ENCODE measurements at regions not wholly inside any gene's neighbourhood (a gene's known extent, or its start where the extent isn't known, plus 50 kb on each side); places are given as distances from the start of the nearest gene placed in this dataset.

GRCh38 chr10:124180044-124180745, 86.8 kb upstream of the CHST15 start:
- Histone ChIP-seq H3K4me3 (no peak overlapping the region), H3K27me3 (no peaks in the 10 kb centered on the region), H3K4me1 (no peaks in the 10 kb centered on the region), H3K27ac (no peak overlapping the region), H3K9me3 (no peaks in the 10 kb centered on the region), H3K36me3 (no peaks in the 10 kb centered on the region)
- ATAC-seq, result no peak
- WGBS, 2 donors (ENCODE audit: low coverage in 1 of 2), result 33 to 62% methylated on average over 1 to 7 of the region's 8 CpGs
- TF ChIP-seq CTCF (IDR thresholded peaks at IDR 0.05), result no peak
- TF ChIP-seq EP300 (IDR thresholded peaks at IDR 0.05), result no peak
- no peak for TF ChIP-seq POLR2AphosphoS5 (IDR thresholded peaks at IDR 0.05)
- no peak for TF ChIP-seq POLR2A (IDR thresholded peaks at IDR 0.05)

- Histone ChIP-seq H3K27me3 (no peaks in the 10 kb centered on the region), H3K4me3 (no peak overlapping the region), H3K9me3 (no peaks in the 10 kb centered on the region), H3K27ac (no peak overlapping the region), H3K36me3 (no peaks in the 10 kb centered on the region), H3K4me1 (no peaks in the 10 kb centered on the region)
- WGBS, 2 donors (ENCODE audit: low coverage in 1 of 2), result 100% methylated on average over 1 to 3 of the region's 3 CpGs
- TF ChIP-seq POLR2AphosphoS5 (IDR thresholded peaks at IDR 0.05), result no peak
- TF ChIP-seq POLR2A (IDR thresholded peaks at IDR 0.05), result no peak
- TF ChIP-seq EP300 (IDR thresholded peaks at IDR 0.05), result no peak
- TF ChIP-seq CTCF (IDR thresholded peaks at IDR 0.05), result no peak
- ATAC-seq, result no peak
Observed at GRCh38 chr10:124179308-124180043, 86.1 kb upstream of the CHST15 start.

GRCh38 chr10:124177180-124177518, 83.8 kb upstream of the CHST15 start:
- Histone ChIP-seq H3K9me3 (no peaks in the 10 kb centered on the region), H3K4me1 (no peaks in the 10 kb centered on the region), H3K27ac (no peak overlapping the region), H3K36me3 (no peaks in the 10 kb centered on the region), H3K4me3 (no peak overlapping the region), H3K27me3 (no peaks in the 10 kb centered on the region)
- no peak for ATAC-seq
- TF ChIP-seq POLR2AphosphoS5 (IDR thresholded peaks at IDR 0.05) (no peak), POLR2A (IDR thresholded peaks at IDR 0.05) (no peak), CTCF (IDR thresholded peaks at IDR 0.05) (no peak), EP300 (IDR thresholded peaks at IDR 0.05) (no peak)
- 67 to 90% methylated on average over 2 to 5 of the region's 5 CpGs for WGBS, 2 donors (ENCODE audit: low coverage in 1 of 2)

- Histone ChIP-seq H3K4me3 (no peak overlapping the region), H3K27me3 (no peaks in the 10 kb centered on the region), H3K4me1 (no peaks in the 10 kb centered on the region), H3K27ac (no peak overlapping the region), H3K36me3 (no peaks in the 10 kb centered on the region), H3K9me3 (no peaks in the 10 kb centered on the region)
- no peak for ATAC-seq
- WGBS, 2 donors (ENCODE audit: low coverage in 1 of 2), result 68 to 93% methylated on average over 3 to 8 of the region's 15 CpGs
- TF ChIP-seq POLR2AphosphoS5 (IDR thresholded peaks at IDR 0.05), result no peak
- TF ChIP-seq EP300 (IDR thresholded peaks at IDR 0.05), result no peak
- no peak for TF ChIP-seq POLR2A (IDR thresholded peaks at IDR 0.05)
- no peak for TF ChIP-seq CTCF (IDR thresholded peaks at IDR 0.05)
Observed at GRCh38 chr10:124176349-124177179, 83.2 kb upstream of the CHST15 start.

Data from gastroesophageal sphincter (tissue), 4 donors.